Hematopoietic multipotent progenitor cell treated with erythropoietin and hydrocortisone succinate and interleukin-3 and kit ligand, for 8 days (in vitro differentiated cells): ENCODE measurements at regions not wholly inside any gene's neighbourhood (a gene's known extent, or its start where the extent isn't known, plus 50 kb on each side); places are given as distances from the start of the nearest gene placed in this dataset.

ENCODE experiments used
- DNase-seq: peaks from one replicate; pipeline ENCODE4 v3.0.0-alpha.2; 2015

DNA sequence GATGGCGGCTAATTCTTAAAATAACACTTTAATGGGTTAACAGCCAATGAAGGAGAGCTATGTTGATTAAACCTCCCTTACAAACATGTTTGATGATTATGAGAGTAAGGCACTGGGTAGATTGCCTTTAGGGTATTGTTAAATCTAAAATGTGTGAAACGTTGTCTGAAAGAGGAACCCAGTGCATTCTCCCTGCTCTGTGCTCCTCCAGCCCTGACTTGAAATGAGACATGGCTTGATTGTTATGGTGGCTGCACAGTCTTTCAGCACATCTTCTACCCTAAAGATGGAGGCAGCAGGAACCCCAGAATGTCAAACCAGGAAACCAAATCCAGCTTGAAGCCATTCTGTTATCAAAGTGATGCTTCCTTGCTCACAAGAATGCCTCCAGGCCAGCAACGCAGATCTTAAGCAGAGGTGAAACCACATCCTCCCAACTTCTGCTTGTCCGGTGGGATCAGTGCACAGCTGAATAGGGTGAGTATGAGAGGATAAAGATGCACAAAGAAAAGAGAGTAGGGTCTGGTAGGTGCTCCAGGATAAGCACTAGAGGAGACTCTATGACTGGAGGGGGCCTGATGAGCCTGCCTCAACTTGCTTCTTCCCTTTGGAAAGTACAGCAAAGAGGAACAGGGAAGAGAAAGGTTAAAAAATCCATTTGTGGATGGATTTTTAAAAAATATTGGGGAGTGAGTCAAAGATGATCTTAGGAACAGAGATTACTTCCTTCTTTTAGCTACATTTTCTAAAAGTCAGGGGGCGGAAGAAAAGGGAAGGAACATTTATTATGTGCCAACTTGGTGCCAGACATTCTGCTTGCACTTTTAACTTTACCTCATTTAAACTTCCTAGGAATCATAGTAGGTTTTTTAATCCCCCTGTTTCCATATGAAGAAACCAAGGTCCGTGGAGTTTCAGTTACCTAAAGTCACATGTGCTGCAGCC, 523.0 kb downstream of the TXNL1 start:
- DNase-seq: no peak

DNA sequence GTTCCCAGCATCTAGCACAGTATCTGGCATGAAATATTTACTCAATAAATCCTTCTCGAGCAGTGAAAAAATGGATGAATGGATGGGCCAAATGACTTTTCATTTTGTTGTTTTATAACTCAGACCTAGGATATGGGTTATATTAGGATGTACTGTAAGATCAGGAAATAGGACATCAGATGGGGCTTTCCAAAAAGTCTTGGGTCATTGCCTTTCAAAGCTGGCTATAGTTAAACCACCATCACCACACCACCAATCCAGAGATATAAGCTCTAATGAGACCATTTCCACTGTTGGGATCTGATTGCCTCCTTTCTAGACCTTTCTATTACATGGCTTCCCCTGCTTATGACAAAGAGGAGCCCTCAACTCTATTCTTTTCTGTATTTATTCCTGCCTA, 525.0 kb upstream of the TCF4 start:
- DNase-seq: no peak

DNA sequence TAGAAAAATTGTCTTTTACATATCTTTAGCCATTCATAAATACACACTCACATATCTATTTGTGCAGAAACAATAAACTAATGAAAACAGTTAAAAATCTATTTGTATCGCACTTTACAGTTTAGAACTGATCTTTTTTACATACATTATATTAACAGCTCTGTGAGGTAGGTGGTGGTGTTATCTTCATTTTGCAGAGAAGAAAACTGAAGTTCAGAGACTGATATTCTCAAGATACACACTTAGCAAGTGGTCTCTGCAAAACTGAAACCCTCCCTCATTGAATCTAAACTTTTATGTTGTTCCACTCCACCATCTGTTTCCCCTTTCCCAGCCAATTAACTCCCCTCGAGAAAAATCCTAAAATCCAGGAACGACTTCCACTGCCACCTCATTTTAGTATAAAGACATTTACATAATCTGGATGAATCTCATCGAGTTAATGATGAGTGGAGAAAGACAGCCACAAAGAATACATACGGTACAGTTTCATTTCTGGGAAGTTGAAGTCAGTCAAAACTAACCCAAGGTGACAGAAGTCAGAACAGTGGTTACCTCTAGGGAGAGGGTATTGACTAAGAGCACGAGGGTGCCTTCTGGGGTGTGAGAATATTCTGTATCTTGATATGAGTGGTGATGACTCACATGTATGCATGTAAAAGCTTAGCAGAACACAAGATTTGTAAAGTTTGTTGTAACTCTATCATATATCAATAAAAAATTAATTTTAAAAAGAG, 524.2 kb upstream of the TCF4 start:
- DNase-seq: no peak

DNA sequence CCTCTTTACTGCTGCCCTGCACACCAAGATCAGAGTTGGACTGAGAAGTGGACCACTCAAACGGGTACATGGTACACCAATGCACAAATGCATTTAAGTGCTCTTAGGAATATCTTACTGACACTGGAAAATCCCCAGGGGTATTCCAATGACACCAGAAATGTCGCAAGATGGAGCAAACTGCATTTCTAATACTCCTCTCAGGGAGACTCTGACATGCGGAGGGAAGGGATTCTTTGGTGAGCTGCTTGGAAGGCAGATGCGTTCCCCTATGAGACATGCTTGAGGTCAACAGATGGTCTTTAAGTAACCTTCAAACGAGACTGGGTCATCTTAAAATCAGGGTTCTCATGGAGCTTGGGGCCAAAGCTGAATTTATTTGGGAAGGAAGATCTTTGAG, 521.8 kb upstream of the TCF4 start:
- DNase-seq: no peak

DNA sequence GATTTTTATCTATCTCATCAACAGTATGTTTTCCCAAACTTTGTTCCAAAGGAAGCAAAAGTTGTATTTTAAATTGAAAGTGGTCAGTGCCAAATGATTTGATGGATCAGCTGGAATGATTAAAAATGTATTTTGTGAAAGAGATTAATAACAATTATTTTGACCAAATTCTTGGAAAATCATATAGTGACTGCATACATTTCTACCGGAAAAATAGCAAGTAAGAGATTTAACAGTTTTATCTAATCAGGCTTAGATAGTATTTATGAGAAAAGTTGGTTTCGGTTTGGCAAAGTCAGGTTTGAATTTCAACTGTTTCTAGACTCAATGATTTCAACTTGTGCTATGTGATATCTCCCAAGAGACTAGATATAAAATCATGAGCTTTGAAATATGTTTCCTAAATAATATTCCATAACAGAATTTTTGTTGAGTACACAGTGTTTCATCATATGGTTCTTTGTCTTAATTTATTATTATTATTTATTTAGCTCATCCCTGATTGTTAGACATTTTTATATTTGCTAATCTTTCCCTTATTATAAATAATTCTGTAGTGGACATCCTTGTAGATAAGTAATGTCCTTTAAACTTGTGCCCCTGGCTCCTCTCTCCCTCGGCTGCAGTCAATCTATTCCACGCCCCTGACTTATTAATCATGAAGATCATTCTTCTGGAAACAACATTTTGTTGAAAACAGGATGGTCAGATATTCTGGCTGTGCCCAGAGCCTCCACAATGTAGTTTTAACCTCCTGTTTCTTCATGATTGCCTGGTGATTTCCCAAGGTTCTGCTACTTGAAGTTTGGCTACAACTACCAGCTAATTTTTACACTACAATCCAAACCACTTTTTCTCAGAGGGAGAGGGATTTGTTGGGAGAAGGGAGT, 520.7 kb upstream of the TCF4 start:
- no peak for DNase-seq

DNA sequence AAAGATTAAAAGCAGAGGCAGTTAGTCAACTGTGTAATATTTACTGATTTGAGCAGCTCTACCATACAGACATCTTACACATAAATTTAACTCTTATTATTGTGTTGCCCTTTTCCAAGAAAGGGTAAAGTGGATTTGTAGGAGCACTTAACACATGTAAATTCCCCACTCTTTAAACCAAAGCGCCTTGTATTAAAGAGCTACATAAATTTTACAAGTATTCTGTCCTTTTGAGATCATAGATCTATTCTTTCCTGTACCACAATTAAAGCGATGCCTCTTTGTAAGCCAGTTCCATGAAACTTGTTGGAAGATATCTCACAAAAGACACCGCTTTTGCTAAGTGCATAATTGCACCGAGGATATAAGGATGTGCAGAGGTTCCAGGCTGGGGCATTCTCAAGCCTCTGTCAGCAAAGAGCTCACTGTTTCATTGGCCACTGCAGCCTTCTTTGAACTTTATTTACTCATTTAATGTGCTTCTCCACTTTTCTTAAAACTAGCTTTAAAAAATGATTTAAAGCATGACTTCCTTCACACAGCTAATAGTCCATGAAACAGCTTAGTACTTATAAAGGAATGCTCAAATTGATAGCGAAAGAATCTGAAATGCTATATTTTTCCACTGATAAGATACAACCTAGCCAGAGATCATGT, 520.0 kb upstream of the TCF4 start:
- no peak for DNase-seq

DNA sequence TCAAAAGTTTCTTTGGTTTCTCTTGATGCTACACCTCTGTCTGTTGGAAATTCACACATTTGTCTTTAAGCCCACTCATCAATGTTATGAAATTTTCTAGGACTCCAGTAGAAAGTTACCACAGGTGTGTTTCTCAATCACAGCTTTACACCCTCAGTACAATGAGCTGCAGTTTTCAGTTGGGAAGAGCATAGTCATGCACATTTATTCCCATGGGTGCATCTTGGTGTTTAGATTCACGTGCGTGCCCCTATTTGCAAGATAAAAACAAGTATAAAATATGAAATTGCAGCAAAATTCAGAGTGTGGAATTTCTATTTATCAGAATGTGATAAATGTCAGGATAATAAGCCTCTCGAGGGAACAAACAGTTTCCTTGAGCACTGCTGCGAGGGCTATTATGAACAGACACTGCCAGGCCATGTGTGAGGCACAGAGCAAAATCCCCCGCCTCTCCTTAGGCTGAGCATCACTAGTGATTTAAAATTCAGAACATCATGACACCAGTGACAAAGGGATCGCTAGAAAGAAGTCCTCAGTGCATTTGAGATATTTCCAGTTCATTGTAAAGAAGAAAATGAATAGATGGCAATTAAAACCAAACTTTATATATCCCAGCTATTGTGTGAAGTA, 512.2 kb upstream of the TCF4 start:
- DNase-seq: no peak

DNA sequence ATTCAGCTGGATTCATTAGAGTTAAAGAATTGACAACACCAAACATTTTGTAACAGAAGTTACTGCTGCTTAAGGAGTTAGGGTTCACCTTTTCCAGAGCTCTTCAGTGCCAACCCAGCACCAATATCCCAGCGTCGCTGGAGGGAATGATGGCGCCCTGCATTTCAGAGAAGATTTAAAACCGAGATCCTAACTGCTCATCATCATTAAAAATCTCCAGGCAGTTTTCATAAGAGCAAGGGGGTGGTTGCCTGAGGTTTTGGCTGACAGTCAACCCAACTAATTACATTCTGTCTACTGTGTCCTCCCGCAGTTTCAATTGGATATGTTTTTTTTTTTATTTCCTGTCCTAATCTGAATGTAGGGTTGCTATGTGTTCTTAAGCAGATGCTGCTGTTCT, 509.6 kb upstream of the TCF4 start:
- no peak for DNase-seq

DNA sequence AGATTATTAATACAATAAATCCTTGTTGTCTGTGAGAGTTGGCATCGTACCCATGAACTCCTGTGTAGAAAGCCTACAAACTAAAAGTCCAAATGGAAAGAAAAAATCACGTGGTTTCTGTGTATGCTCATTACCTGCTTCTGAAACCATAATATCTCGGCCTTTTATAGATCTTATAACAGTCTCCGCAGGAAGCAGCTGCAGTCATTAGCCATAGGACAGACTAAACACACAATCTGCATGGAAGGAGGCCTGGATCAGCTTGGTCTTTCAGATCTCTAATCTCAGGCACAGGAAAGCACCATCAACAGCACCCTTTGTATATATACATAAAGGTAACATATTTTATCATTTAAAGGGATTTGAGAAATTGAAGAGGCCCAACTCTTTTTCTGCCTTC, 508.9 kb upstream of the TCF4 start:
- no peak for DNase-seq

DNA sequence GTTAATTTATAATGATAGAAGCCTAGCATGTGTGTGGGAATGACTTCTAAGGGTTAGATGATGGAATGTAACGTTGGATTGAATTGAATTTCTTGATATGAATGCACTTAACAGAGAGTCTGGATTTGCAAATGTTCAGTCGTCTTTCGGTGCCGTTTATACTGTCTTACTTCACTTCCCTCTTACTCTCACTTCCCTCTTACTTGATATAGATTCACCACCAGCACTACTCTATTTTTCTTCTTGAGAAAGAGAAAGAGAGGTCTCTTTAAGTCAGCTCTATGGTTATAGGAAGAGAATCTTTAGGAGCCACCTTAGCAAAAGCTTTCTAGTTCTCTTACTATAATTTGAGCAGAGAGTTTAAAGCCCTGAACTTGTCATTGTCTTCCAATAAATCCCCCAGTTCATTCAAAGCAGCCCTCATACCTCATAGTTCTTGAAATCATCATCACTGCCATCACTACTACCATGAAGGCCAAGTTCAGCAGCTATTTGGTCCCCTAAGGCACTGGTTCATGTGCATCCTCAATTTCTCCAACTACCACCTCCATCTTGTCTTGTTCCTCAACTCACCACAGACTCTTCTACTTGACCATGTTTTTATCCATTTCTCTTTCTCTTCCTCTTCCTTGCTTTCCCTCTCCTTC, 501.7 kb upstream of the TCF4 start:
- no peak for DNase-seq

DNA sequence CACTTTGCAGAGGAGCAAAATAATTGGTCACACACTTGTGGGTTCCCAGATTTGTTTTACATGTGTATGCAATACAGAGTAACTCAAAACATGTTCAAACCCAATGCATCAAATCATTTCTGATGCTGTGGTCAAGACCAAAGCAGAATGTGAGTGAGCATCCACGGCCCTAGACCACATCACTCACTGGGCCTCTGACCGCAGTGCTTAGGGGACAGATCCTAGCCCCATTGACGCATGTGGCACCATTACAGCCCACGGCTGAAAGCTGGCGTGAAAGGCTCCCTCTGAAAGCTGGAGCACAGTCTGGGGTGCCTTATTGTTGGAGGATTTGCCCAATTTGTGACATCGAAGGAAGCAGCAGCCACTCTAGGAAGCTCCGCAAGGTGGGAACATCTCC, 498.8 kb upstream of the TCF4 start:
- DNase-seq: no peak

DNA sequence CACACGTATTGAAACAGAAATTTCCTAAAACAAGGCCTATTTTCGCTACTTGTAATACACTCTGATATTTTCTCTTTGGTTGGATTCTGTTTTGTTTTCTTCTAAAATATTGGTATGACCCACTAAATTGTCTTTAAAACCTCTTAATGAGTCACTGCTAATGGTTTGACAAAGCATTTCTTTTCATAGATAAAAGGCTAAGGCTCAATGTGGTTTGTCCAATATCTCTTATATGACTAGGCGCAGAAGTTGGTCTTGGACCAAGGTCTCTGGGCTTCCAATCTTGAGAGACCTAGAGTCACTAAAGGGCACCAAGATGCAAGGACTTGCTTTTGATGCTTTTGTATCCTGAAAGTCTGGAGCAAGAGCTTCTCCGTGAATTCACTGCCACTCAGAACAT, 498.2 kb upstream of the TCF4 start:
- DNase-seq: no peak

DNA sequence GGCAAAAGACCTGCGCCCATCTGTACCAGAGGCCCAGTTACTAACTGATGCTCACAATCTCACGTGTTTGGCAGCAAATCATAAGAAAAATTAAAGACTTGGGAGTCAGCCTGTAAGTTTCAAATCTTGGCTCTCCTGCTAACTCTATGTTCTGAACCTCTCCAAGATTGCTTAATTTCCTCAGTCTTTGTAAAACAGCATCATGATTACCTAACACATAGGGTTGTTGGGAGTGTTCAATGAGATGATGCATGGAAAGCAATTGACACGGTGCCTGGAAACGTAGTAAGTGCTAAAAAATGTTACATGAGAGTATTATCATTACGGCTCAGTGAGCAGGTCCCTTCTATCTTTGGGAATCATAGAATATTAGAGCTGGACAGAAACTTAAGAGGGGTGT, 497.6 kb upstream of the TCF4 start:
- no peak for DNase-seq

DNA sequence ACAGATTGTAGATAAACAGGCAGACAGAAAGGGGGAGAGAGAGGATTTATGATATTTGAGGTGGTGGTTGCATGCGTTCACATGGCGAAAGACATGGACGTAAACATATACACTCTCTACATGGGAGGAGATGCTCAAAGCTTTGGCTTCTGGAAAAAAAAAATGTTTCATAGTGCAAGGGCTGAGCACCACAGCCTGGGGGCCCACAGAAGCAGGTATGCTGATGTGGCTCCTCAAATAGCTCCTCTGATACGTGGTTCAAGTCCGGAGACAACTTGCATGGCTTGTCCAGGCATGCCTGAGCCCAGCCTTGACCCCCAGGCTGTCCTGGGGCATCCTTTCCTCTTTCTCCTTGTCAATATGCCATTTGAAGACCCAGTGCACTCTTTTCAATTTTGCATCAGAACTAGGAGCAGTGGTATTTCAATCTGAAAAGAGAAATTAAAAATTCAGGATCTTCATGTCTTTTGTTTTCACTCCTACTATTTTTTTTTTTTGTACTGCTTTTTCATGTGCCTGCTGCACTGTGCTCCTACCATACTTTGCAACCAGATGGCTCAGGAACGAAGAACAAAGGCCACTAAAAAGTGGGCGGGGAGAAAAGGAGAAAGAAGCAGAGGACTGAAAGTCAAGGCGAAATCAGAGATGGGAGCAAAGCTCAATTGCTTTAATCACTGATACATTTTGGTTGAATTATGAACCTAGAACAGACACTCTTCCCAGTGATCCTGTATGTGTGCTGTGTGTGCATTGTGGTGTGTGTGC, 495.7 kb upstream of the TCF4 start:
- DNase-seq: no peak

DNA sequence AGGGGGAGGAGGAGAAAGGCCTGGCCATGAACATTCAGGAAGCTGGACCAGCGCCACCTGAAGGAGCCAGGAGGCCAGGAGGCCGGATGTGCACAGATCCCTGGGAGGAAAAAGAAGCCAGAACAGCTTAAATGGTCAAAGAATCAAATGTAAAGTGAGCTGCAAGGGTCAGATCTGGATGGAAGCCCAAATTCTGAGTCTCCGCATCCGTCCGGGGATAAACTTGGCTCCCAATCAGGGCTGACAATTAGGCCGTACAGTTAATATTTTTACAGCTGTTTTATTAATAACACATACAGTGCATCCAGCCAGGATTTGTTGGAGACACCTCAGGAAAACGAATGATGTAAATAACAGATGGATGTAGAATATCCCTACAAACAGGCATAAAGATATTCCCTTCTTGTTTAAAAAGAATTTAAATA, 495.1 kb upstream of the TCF4 start:
- no peak for DNase-seq

DNA sequence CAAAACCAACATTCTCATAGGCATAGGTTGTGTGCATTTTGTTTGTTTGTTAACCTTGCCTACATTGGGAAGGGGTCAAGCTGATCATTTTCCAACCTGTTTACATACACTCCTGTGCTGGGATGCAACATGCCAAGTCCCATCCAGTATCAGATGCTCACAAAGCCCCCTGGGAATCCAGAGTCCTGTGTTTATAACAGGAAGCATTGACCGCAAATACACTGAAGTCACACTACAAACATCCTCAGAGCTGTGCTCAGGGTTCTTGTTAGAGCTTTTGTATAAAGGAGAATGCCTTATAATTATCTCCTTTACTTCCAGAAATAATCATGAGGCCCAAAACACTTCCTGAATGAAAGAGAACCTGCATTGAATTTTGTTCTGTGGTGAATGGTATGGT, 488.7 kb upstream of the TCF4 start:
- no peak for DNase-seq

DNA sequence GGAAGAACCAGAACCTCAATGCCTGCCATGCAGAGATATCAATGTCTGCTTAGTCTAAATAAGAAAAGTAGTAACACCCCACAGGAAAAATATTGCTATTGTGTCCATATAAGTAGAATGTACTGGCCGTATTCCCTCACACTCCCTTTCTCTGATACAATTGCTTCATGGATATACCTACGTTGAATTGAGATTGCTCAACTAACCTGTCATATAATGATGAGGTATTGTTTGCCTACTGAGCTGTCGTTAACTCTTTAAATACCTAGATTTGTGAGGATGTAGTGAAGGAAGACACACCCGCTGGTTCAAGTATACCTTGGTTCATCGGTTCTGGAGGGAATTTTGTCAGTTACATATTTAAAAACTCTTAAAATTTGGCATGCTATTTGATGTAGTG, 480.7 kb upstream of the TCF4 start:
- no peak for DNase-seq

DNA sequence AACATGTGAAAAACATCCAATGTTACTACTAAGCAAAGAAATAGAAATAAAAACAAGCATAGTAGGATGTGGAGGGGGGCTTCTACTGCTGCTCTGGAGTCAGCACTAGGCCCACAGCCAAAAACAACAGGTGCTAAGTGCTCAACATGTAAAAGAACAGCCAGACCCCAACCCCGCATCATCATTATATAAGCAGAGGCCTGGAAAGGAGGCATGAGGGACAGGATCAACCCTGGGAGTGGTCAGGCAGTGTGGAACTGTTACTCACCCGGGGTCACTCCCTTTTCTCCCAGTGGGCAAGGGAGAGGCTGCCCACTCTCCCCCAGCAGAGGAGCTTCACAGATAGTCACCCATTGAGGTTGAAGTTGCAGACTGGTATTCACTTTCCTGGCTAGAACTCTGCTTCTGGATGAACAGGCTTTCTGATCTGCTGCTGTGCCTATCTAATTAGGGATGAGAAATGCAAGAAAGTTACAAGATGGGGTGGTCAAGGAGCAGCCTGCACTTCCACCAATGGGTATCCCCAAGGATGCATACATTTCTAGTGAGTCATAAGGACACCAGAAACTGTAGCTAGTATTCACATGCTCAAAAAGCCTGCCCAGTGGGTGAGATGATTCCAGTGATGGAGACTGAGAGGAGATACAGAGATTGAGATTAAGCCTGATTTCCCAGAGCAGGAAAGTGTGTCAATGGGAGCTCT, 480.1 kb upstream of the TCF4 start:
- no peak for DNase-seq

DNA sequence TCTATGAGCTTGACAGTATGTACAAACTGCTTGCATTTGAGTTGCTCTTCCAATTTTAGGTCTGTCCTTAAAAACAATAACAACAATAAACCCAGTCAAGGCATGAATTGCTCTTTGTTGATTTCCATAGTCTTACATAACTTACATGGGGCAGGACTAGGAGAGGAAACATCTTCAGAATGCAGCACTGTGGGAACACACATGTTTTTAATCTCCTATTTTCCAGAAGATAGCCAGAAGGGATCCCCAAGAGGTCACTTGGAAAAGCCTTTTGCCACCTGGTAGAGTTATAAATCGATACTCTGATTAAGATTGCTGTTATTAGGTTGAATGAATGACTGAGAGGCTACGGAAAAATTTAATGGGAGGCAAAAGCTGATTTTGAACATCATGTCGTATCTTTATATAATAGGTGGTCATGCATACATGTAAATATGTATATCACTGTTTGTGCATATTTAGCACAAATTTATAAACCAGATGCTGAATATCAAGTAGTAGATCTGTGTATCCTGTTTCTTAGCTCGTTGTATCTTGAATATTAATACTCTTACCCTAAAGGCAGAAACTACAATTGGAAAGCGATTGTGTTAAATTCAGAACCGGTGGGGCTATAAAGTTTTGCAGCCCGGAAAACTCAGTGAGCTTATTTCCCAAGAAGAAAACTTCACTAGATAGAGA, 479.4 kb upstream of the TCF4 start:
- no peak for DNase-seq
